RWPE2 (cell line): ENCODE measurements at regions not wholly inside any gene's neighbourhood (a gene's known extent, or its start where the extent isn't known, plus 50 kb on each side); places are given as distances from the start of the nearest gene placed in this dataset.

Experiments used
- ATAC-seq: fragments of 200-7000 bp; cut with Tn5 transposase; 3 replicates; pipeline ENCODE4 v1.9.1; 2021; ENCODE audit warnings: low read depth
- DNase-seq: peaks from one replicate; pipeline ENCODE4 v3.0.0-alpha.2; 2020; ENCODE audit warnings: low spot score
- H3K27ac ChIP-seq: fragments of 450-650 bp; 2 replicates; pipeline ENCODE4 v1.5.1; 2017; ENCODE audit warnings: mild to moderate bottlenecking; ENCODE audit not compliant: poor library complexity, severe bottlenecking
- H3K27me3 ChIP-seq: fragments of 250-450 bp; sonication (Bioruptor Pico); 2 replicates; pipeline ENCODE4 v1.5.1; 2021; ENCODE audit warnings: mild to moderate bottlenecking, moderate library complexity; ENCODE audit not compliant: insufficient read depth, poor library complexity, severe bottlenecking
- H3K36me3 ChIP-seq: fragments of 250-450 bp; sonication (Bioruptor Pico); 2 replicates; pipeline ENCODE4 v1.5.1; 2020; ENCODE audit warnings: low read depth, mild to moderate bottlenecking, moderate library complexity
- H3K4me1 ChIP-seq: fragments of 250-450 bp; sonication (Bioruptor Pico); 2 replicates; pipeline ENCODE4 v1.5.1; 2021; ENCODE audit warnings: mild to moderate bottlenecking, moderate library complexity; ENCODE audit not compliant: insufficient read depth, poor library complexity, severe bottlenecking
- H3K4me3 ChIP-seq: fragments of 250-450 bp; sonication (Bioruptor Pico); 2 replicates; pipeline ENCODE4 v1.5.1; 2021; ENCODE audit warnings: mild to moderate bottlenecking, moderate library complexity; ENCODE audit not compliant: severe bottlenecking
- H3K9me3 ChIP-seq: fragments of 250-450 bp; sonication (Bioruptor Pico); 2 replicates; pipeline ENCODE4 v1.5.1; 2021; ENCODE audit warnings: mild to moderate bottlenecking, moderate library complexity; ENCODE audit not compliant: severe bottlenecking
- CTCF ChIP-seq: fragments of 450-650 bp; IDR thresholded peaks from one replicate; pipeline ENCODE4 v1.5.1; 2017; ENCODE audit warnings: mild to moderate bottlenecking, moderate library complexity; ENCODE audit not compliant: poor library complexity, severe bottlenecking

GRCh38 chrX:134747006-134747405 is 50.0 kb downstream of the PABIR2 start:
- DNase-seq, result no peak
- no peak for ATAC-seq
- Histone ChIP-seq H3K27me3 (no peaks in the 10 kb centered on the region), H3K4me3 (no peak overlapping the region), H3K4me1 (no peaks in the 10 kb centered on the region), H3K36me3 (no peaks in the 10 kb centered on the region), H3K27ac (no peak overlapping the region), H3K9me3 (no peaks in the 10 kb centered on the region)
- no peak for TF ChIP-seq CTCF

- Histone ChIP-seq H3K36me3 (no peaks in the 10 kb centered on the region), H3K4me1 (no peaks in the 10 kb centered on the region), H3K4me3 (no peak overlapping the region), H3K27me3 (no peaks in the 10 kb centered on the region), H3K9me3 (no peaks in the 10 kb centered on the region), H3K27ac (no peak overlapping the region)
- TF ChIP-seq CTCF, result no peak
- DNase-seq, result no peak
- ATAC-seq, result no peak
Measured at GRCh38 chrX:134746410-134746785, 50.6 kb downstream of the PABIR2 start.

GRCh38 chrX:134745636-134746409 is 51.2 kb downstream of the PABIR2 start:
- Histone ChIP-seq H3K36me3 (no peaks in the 10 kb centered on the region), H3K27ac (no peak overlapping the region), H3K27me3 (no peaks in the 10 kb centered on the region), H3K4me3 (no peak overlapping the region), H3K4me1 (no peaks in the 10 kb centered on the region), H3K9me3 (no peaks in the 10 kb centered on the region)
- ATAC-seq (no peak), DNase-seq (no peak)
- TF ChIP-seq CTCF, result no peak

GRCh38 chrX:134743091-134743490 is 53.9 kb downstream of the PABIR2 start:
- Histone ChIP-seq H3K27me3 (no peaks in the 10 kb centered on the region), H3K4me1 (no peaks in the 10 kb centered on the region), H3K27ac (no peak overlapping the region), H3K4me3 (no peak overlapping the region), H3K36me3 (no peaks in the 10 kb centered on the region), H3K9me3 (no peaks in the 10 kb centered on the region)
- no peak for TF ChIP-seq CTCF
- DNase-seq (no peak), ATAC-seq (no peak)

GRCh38 chrX:134742573-134742972 is 54.4 kb downstream of the PABIR2 start:
- no peaks in the 10 kb centered on the region for H3K27me3 ChIP-seq
- no peak for ATAC-seq

More at GRCh38 chrX:134742573-134742972, 54.4 kb downstream of the PABIR2 start:
- no peak for DNase-seq
- TF ChIP-seq CTCF, result no peak
- H3K4me3 ChIP-seq, result no peak overlapping the region
- no peaks in the 10 kb centered on the region for H3K4me1 ChIP-seq
- no peaks in the 10 kb centered on the region for H3K9me3 ChIP-seq
- no peak overlapping the region for H3K27ac ChIP-seq
- H3K36me3 ChIP-seq, result no peaks in the 10 kb centered on the region
